Osteoblast (primary cell): ENCODE measurements at regions not wholly inside any gene's neighbourhood (a gene's known extent, or its start where the extent isn't known, plus 50 kb on each side); places are given as distances from the start of the nearest gene placed in this dataset.
"Not testable (repeated sequence)": the region's sequence is repeated elsewhere in the genome, so short reads cannot be mapped to it uniquely, and the experiment has no call there.

ENCODE experiments used
- DNase-seq: peaks from one replicate; pipeline ENCODE4 v3.0.0; 2011; ENCODE audit warnings: low spot score, mixed read lengths; ENCODE audit not compliant: insufficient read length; ENCODE audit errors: missing footprints
- H2AFZ ChIP-seq: 2 replicates; pipeline ENCODE4 v1.6.0; 2011; ENCODE audit warnings: mild to moderate bottlenecking, low read length
- H3K27ac ChIP-seq: 2 replicates; pipeline ENCODE4 v1.5.1; 2011; ENCODE audit warnings: mild to moderate bottlenecking, low read depth, low read length, moderate library complexity
- H3K27me3 ChIP-seq: 2 replicates; pipeline ENCODE4 v1.6.0; 2012; ENCODE audit warnings: mild to moderate bottlenecking, control low read depth, inconsistent platforms, low read length, moderate library complexity; ENCODE audit not compliant: insufficient read depth
- H3K36me3 ChIP-seq: 2 replicates; pipeline ENCODE4 v1.5.1; 2011; ENCODE audit warnings: mild to moderate bottlenecking, low read length, control low read depth, moderate library complexity; ENCODE audit not compliant: insufficient read depth
- H3K4me1 ChIP-seq: 2 replicates; pipeline ENCODE4 v1.5.1; 2011; ENCODE audit warnings: mild to moderate bottlenecking, low read length, control low read depth, moderate library complexity; ENCODE audit not compliant: insufficient read depth
- H3K4me2 ChIP-seq: 2 replicates; pipeline ENCODE4 v1.6.0; 2011; ENCODE audit warnings: mild to moderate bottlenecking, low read length; ENCODE audit not compliant: insufficient read depth
- H3K4me3 ChIP-seq: fragments of 200-600 bp; sonication (generic); 3 replicates; pipeline ENCODE4 v1.5.1; 2012; ENCODE audit warnings: mild to moderate bottlenecking, low read length, inconsistent platforms; ENCODE audit not compliant: insufficient read depth
- H3K79me2 ChIP-seq: 2 replicates; pipeline ENCODE4 v1.6.0; 2012; ENCODE audit warnings: mild to moderate bottlenecking, low read length, control low read depth, inconsistent platforms; ENCODE audit not compliant: insufficient read depth
- H3K9me3 ChIP-seq: 2 replicates; pipeline ENCODE4 v1.5.1; 2011; ENCODE audit warnings: low read depth, low read length, control low read depth
- H4K20me1 ChIP-seq: 2 replicates; pipeline ENCODE4 v1.6.0; 2012; ENCODE audit warnings: mild to moderate bottlenecking, low read length, control low read depth; ENCODE audit not compliant: insufficient read depth
- CTCF ChIP-seq: IDR thresholded peaks from 2 replicates; pipeline ENCODE4 v1.5.1; 2011; ENCODE audit warnings: mild to moderate bottlenecking, low read depth, low read length, moderate library complexity; ENCODE audit errors: extremely low read depth

- Histone ChIP-seq H3K27ac (no peak overlapping the region), H2AFZ (no peak overlapping the region), H3K4me2 (no peak overlapping the region), H4K20me1 (no peaks in the 10 kb centered on the region), H3K27me3 (no peaks in the 10 kb centered on the region), H3K4me3 (no peak overlapping the region), H3K9me3 (no peaks in the 10 kb centered on the region), H3K4me1 (no peaks in the 10 kb centered on the region), H3K79me2 (no peaks in the 10 kb centered on the region), H3K36me3 (no peaks in the 10 kb centered on the region)
- TF ChIP-seq CTCF, result no peak
- DNase-seq, result no peak
These were observed 176.1 kb upstream of the ADAMTS19 start for GRCh38 chr5:129284010-129284409.

- not testable (repeated sequence) for DNase-seq, H3K4me2 ChIP-seq, H2AFZ ChIP-seq, H3K36me3 ChIP-seq, H3K4me1 ChIP-seq, H3K27me3 ChIP-seq, H3K9me3 ChIP-seq, H4K20me1 ChIP-seq, H3K4me3 ChIP-seq, H3K27ac ChIP-seq, H3K79me2 ChIP-seq
These were observed 165.9 kb upstream of the ADAMTS19 start for GRCh38 chr5:129294216-129294615.

- no peak for DNase-seq
- Histone ChIP-seq H3K4me3 (no peak overlapping the region), H3K4me2 (no peak overlapping the region), H2AFZ (no peak overlapping the region), H3K36me3 (no peaks in the 10 kb centered on the region), H3K9me3 (no peaks in the 10 kb centered on the region), H3K27ac (no peak overlapping the region), H3K27me3 (no peaks in the 10 kb centered on the region), H3K4me1 (no peaks in the 10 kb centered on the region), H3K79me2 (no peaks in the 10 kb centered on the region), H4K20me1 (no peaks in the 10 kb centered on the region)
- no peak for TF ChIP-seq CTCF
These were observed 153.4 kb upstream of the ADAMTS19 start for GRCh38 chr5:129306725-129307124.

GRCh38 chr5:129322968-129323367 lies 137.1 kb upstream of the ADAMTS19 start:
- no peaks in the 10 kb centered on the region for H3K27me3 ChIP-seq
- no peak overlapping the region for H3K27ac ChIP-seq
- H3K4me2 ChIP-seq, result no peak overlapping the region
- H3K36me3 ChIP-seq, result no peaks in the 10 kb centered on the region
- H3K4me1 ChIP-seq, result no peaks in the 10 kb centered on the region
- no peaks in the 10 kb centered on the region for H4K20me1 ChIP-seq
- no peak for TF ChIP-seq CTCF
- H3K4me3 ChIP-seq, result no peak overlapping the region
- DNase-seq, result no peak
- no peaks in the 10 kb centered on the region for H3K79me2 ChIP-seq
- H2AFZ ChIP-seq, result no peak overlapping the region
- peaks cover 2% of the 10 kb centered on the region for H3K9me3 ChIP-seq

GRCh38 chr5:129341306-129341705 lies 118.8 kb upstream of the ADAMTS19 start:
- Histone ChIP-seq H2AFZ (no peak overlapping the region), H3K27ac (no peak overlapping the region), H3K4me2 (no peak overlapping the region), H3K4me3 (no peak overlapping the region), H3K27me3 (no peaks in the 10 kb centered on the region), H4K20me1 (no peaks in the 10 kb centered on the region), H3K36me3 (no peaks in the 10 kb centered on the region), H3K9me3 (no peaks in the 10 kb centered on the region), H3K79me2 (no peaks in the 10 kb centered on the region), H3K4me1 (no peaks in the 10 kb centered on the region)
- DNase-seq, result no peak
- TF ChIP-seq CTCF, result no peak
